ENCODE measurements at regions not wholly inside any gene's neighbourhood (a gene's known extent, or its start where the extent isn't known, plus 50 kb on each side); places are given as distances from the start of the nearest gene placed in this dataset.
"Not testable (repeated sequence)": the region's sequence is repeated elsewhere in the genome, so short reads cannot be mapped to it uniquely, and the experiment has no call there.

DNA sequence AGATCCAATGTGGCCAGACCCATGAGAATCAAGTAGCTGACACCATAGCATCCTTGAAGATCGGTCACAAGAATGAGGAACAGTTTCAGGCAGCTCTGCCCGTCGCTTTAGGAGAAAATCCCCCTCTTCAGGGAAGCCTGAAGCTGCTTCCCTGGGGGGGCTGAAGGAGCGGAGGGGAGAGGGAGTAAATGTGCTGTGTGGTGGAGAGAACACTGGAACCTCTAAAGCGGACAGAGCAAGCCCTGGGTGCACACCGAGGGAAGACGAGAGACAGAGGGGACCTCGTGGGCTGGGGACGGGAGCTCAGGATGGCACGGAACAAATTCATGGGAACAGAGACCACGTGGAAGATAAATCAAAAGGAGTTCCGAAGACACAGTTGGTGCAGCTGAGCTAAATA is 154.3 kb downstream of the NDUFA10 start:
- no peak for DNase-seq (ENCODE audit: low read depth)
- in situ Hi-C loops (cut with HindIII; ENCODE audit: low pct_unique_long_range_greater_than_20kb, low sequenced_read_pairs): no loop called here

DNA sequence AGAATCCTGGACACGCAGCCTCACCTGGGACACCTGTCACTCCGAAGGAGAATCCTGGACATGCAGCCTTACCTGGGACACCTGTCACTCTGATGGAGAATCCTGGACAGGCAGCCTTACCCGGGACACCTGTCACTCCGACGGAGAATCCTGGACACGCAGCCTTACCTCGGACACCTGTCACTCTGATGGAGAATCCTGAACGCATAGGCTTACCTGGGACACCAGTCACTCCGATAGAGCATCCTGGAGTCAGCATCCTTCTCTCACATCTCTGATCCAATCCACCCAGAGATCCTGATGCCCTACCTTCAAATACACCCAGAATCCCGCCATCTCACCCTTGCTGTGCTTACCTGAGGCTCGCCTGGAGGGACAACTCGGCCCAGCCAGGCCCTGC is 154.9 kb downstream of the NDUFA10 start:
- in situ Hi-C loops (cut with HindIII; ENCODE audit: low pct_unique_long_range_greater_than_20kb, low sequenced_read_pairs): no loop called here

DNA sequence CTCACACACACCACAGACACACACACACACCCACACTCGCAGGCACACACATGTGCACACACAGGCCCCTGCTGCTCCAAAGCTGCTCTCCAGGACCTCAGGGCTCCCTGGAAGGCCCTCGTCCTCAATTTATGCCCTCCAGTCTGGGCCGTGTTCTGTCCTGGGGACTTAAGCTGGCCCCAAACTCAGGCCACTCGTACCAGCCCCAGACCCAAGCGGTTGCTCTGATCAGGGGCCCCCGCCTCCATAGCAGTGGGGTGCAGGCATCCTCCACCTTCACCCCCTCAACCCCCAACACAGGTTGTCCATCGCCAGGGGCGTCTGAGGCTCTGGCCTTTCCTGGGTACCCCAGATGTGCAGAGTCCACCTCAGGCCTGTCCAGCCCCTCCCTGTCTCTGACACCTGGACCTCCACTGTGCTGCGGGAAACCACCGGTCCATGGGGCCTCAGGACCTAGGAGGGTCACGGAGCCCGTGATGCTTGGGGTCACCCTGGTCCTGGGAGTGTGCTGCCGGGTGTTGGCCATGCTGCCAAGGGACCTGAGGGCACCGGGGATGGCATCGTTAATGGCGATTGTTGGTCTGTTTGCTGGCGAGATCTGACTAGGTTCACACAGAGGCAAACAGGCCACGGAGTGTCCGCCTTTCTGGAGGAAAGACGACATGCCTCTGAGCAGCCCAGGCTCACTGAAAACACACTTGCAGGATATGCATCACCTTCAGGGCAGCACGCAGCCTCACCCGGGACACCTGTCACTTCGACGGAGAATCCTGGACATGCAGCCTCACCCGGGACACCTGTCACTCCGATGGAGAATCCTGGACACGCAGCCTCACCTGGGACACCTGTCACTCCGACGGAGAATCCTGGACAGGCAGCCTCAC is 155.6 kb downstream of the NDUFA10 start:
- in situ Hi-C loops (cut with HindIII; ENCODE audit: low pct_unique_long_range_greater_than_20kb, low sequenced_read_pairs): no loop called here
- DNase-seq (ENCODE audit: low read depth): no peak

More for the DNA sequence above, 154.9 kb downstream of the NDUFA10 start:
- DNase-seq (ENCODE audit: low read depth): no peak

DNA sequence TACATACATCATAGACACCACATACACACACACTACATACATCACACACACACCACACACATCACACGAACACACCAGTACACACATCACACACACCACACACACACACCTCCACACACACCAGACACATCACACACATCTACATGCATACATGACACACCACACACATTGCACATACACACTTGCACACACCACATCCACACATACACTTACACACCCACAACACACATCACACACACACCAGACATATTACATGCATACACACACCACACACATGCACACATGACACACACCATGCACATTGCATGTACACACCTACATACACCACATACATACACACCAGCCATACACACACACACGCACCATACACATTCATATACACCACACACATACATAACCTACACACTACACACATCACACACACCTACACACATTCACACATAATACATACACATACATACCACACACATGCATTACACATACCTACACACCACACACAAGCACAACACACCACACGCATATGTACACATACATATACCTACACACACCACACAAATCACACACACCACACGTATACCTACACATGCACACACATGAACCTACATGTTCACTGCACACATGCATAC is 156.5 kb downstream of the NDUFA10 start:
- no peak for DNase-seq (ENCODE audit: low read depth)
- in situ Hi-C loops (cut with HindIII; ENCODE audit: low pct_unique_long_range_greater_than_20kb, low sequenced_read_pairs): no loop called here

GRCh38 chr2:239866778-239867177 is 158.4 kb downstream of the NDUFA10 start:
- in situ Hi-C loops (cut with HindIII; ENCODE audit: low pct_unique_long_range_greater_than_20kb, low sequenced_read_pairs): no loop called here

GRCh38 chr2:239866350-239866749 is 158.8 kb downstream of the NDUFA10 start:
- in situ Hi-C loops (cut with HindIII; ENCODE audit: low pct_unique_long_range_greater_than_20kb, low sequenced_read_pairs): no loop called here
- DNase-seq (ENCODE audit: low read depth): no peak

More at GRCh38 chr2:239866778-239867177, 158.4 kb downstream of the NDUFA10 start:
- no peak for DNase-seq (ENCODE audit: low read depth)

DNA sequence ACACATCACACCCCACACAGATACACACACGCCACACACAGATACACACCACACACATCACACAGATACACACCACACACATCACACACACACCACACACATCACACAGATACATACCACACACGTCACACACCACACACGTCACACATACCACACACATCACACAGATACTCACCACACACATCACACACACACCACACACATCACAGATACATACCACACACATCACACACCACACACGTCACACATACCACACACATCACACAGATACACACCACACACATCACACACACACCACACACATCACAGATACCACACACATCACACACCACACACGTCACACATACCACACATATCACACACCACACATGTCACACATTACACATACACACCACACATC is 159.3 kb downstream of the NDUFA10 start:
- in situ Hi-C loops (cut with HindIII; ENCODE audit: low pct_unique_long_range_greater_than_20kb, low sequenced_read_pairs); DNase-seq (ENCODE audit: low read depth): not testable (repeated sequence)

- DNase-seq (ENCODE audit: low read depth): no peak
- in situ Hi-C loops (cut with HindIII; ENCODE audit: low pct_unique_long_range_greater_than_20kb, low sequenced_read_pairs): no loop called here
These were observed 160.0 kb downstream of the NDUFA10 start for GRCh38 chr2:239865059-239865639.

- DNase-seq (ENCODE audit: low read depth): no peak
- in situ Hi-C loops (cut with HindIII; ENCODE audit: low pct_unique_long_range_greater_than_20kb, low sequenced_read_pairs): no loop called here
These were observed 160.7 kb downstream of the NDUFA10 start for GRCh38 chr2:239864247-239865058.

DNA sequence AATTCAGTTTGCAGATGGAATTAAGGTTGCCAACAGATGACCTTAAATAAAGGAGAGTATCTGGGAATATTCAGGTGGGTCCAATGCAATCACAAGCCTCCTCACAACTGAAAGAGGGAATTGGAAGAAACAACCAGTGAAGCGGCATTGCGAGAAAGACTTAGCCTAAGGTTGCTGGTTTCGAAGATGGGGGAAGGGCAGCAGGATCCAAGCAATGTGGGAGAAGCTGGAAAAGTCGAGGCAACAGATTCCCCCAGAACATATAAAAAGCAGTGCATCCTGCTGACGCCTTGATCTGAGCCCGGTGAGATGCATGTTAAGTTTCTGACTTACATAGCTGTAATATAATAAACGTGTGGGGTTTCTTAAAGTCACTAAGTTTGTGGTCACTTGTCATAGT is 162.5 kb downstream of the NDUFA10 start:
- DNase-seq (ENCODE audit: low read depth): no peak

GRCh38 chr2:239858179-239858578 is 167.0 kb downstream of the NDUFA10 start:
- no peak for DNase-seq (ENCODE audit: low read depth)
- in situ Hi-C loops (cut with HindIII; ENCODE audit: low pct_unique_long_range_greater_than_20kb, low sequenced_read_pairs): no loop called here

More for the DNA sequence above, 162.5 kb downstream of the NDUFA10 start:
- in situ Hi-C loops (cut with HindIII; ENCODE audit: low pct_unique_long_range_greater_than_20kb, low sequenced_read_pairs): no loop called here

DNA sequence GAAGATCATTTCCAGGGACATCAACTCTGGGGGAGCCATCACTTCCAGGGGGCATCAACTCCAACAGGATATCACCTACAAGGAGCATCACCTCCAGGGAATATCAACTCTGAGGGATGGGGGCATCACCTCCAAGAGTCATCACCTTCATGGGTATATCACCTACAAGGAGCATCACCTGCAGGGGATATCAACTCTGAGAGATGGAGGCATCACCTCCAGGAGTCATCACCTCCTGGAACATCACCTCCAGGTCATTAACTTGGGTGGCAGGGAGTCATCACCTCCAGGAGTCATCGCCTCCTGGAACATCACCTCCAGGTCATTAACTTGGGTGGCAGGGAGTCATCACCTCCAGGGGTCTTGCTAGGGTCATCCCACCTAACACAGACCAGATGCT is 167.6 kb downstream of the NDUFA10 start:
- DNase-seq (ENCODE audit: low read depth): no peak
- in situ Hi-C loops (cut with HindIII; ENCODE audit: low pct_unique_long_range_greater_than_20kb, low sequenced_read_pairs): no loop called here

DNA sequence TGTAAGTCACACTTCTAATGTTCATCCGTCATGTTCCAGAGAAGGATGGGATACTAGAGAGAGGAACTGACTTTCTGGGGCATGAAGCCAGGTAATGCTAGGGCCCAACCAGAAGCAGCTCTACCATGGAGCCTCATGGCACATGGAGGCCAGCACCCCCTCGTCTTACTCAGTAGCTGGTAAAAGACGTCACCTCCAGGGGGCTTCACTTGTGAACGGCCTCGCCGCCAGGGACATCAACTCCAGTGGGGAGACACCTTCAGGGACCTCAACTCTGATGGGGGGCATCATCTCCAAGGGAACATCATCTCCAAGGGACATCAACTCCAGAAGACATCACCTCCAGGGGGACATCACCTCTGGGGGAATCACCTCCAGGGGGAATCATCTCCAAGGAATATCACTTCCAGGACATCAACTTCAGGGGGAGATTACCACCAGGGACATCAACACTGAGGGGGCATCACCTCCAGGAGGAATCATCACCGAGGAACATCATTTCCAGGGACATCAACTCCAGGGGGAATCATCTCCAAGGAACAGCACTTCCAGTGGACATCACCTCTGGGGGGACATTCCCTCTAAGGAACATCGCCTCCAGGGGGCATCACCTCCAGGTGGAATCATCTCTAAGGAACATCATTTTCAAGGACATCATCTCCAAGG is 168.4 kb downstream of the NDUFA10 start:
- no peak for DNase-seq (ENCODE audit: low read depth)
- in situ Hi-C loops (cut with HindIII; ENCODE audit: low pct_unique_long_range_greater_than_20kb, low sequenced_read_pairs): no loop called here

- in situ Hi-C loops (cut with HindIII; ENCODE audit: low pct_unique_long_range_greater_than_20kb, low sequenced_read_pairs): no loop called here
- DNase-seq (ENCODE audit: low read depth): no peak
These were observed 169.1 kb downstream of the NDUFA10 start for GRCh38 chr2:239855863-239856587.

GRCh38 chr2:239854596-239854995 is 170.5 kb downstream of the NDUFA10 start:
- in situ Hi-C loops (cut with HindIII; ENCODE audit: low pct_unique_long_range_greater_than_20kb, low sequenced_read_pairs): no loop called here
- DNase-seq (ENCODE audit: low read depth): no peak

- DNase-seq (ENCODE audit: low read depth): no peak
- in situ Hi-C loops (cut with HindIII; ENCODE audit: low pct_unique_long_range_greater_than_20kb, low sequenced_read_pairs): no loop called here
These were observed 171.3 kb downstream of the NDUFA10 start for GRCh38 chr2:239853706-239854327.

- in situ Hi-C loops (cut with HindIII; ENCODE audit: low pct_unique_long_range_greater_than_20kb, low sequenced_read_pairs): no loop called here
- DNase-seq (ENCODE audit: low read depth): no peak
These were observed 172.0 kb downstream of the NDUFA10 start for GRCh38 chr2:239853121-239853520.

Data from Caki2 (cell line).